GM19395 (cell line): ENCODE measurements at regions not wholly inside any gene's neighbourhood (a gene's known extent, or its start where the extent isn't known, plus 50 kb on each side); places are given as distances from the start of the nearest gene placed in this dataset.

Experiments
- ATAC-seq: cut with Tn5 transposase; IDR thresholded peaks from one replicate; pipeline ENCODE4 v1.9.1; 2021; ENCODE audit warnings: mild to moderate bottlenecking, moderate library complexity; ENCODE audit not compliant: unreplicated experiment

DNA sequence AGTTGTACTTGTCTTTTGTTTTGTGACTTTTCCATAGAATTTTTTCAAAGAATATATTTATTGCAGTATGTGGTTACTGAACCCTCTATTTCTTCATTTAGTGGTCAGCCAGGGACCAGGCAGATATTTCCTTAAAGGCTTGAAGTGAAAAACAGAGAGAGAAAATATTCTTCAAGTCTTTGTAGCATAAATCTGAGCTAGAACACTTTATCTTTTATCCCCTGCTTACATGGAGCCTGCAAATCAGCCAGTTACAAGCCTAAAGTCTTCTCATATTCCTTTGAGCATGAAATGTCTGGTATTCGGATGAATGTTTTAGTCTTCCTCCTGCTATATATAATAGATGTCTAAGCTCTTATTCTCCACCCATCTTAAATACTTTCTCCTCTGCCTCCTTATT lies 1557.5 kb upstream of the ACVR2A start:
- no peak for ATAC-seq

DNA sequence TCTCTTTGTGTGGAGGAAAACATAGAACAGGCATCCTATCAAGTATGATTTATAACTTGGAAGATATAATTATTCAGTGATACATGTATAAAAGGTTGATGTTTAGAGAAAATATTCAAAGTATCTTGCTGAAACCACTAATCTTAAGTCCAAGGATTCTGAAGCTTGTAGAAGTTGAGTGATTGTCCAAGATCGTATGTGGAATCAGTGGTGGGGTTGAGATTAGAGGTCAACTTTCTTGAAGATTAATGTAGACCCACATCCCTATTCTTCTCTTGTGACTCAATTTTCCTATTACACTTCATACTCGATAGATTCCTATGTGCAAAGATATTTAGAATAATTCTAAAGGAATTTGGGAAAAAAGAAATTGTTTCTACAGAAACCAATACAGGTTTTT lies 1565.9 kb upstream of the ACVR2A start:
- no peak for ATAC-seq

DNA sequence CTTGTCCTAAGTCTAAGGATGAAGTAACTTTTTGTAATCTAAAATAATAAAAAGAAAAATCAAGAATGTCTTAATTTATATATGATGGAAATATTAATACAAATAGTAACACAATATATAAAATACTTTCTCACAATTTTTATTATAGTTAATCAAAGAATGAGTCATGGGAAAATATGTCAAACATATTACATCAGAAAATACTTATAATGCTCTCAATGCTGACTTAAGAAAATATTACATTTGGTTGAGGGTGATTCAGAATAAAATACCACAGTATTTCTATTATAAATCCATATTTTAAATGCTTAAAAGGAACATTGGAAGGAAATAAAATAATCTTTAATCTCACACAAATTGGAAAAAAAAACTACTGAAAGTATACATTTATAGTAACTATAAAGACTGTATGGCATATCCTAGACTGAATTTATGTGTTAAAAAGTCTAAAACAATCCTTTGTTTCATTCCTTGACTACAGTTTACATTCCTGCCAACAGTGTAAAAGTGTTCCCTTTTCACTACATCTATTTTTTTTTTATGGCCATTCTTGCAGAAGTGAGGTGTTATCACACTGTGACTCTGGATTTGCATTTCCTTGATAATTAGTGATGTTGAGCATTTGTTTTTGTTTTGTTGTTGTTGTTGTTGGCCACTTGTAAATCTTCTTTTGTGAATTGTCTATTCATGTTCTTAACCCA lies 1573.5 kb upstream of the ACVR2A start:
- no peak for ATAC-seq

DNA sequence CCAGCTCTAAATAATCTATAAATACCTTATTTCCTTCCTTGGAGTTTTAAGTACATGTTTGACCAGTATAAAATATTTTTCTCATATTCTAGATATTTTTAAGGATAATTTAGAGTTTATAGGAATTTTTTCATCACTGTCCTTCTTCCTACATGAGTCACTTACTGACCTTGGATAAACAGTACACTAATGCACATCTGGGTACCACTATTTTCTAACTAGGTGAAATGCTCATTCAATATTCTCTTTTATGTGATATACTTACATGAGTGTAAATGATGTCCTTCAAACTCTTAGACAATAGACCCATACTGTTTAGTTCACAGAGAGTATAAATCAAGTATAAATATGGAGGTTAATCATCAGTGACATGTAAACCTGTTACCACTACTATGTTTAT lies 1574.2 kb upstream of the ACVR2A start:
- ATAC-seq = no peak

DNA sequence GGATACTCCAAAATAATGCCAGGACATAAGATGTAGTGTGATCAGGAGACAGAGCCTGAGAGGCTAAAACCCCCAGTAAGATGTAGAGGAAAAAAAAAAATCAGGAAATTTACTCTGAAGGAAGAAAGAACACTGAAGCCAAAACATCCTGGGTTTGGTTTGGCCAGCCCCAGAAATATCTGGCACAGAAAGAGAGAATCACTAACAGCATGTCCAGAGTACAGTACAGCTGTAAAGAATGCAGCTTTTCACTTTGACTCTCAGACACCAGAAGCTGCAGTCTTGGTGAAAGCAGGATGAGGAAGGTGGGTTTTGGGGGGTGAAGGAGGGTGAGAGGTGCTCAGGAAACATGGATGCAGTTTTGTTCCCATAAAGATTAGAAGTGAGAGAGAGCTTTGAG lies 1577.7 kb upstream of the ACVR2A start:
- ATAC-seq = no peak

DNA sequence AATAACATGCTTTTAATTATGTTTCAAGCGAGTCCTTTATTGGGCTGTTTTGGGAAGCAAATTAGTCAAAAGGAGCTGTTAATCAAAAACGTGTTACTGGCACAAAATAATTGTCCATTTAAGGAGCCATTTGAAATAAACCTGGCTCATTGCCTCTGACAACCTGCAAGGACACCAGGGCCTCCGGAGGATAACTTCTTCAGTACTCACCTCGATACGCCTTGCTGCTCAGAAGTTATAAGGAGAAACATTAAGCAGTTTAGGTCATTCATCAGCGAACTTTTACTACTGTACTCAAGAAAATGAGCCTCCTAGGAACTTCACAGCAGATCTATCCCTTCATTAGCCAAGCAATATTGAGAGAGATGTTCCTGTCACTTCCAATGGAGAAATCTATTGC lies 1579.2 kb upstream of the ACVR2A start:
- ATAC-seq = no peak

DNA sequence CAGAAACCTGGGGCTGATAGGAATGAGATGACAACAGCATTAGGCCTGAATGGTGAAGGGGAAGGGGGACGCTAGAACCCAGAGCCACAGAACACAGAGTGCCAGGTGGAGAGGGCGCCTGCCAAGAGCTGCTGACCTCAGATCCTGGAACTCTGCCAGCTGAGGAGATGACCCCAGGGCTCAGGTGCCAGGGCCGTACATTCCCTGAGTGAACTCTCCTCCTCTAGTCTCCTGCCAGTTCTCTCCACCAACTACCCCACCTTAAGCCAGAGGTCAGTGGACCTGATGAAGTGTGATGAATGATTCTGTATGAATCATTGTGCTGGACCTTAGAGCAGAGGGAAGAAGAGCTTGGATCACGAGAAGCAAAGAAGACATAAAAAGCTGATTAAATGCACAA lies 1582.2 kb upstream of the ACVR2A start:
- no peak for ATAC-seq

DNA sequence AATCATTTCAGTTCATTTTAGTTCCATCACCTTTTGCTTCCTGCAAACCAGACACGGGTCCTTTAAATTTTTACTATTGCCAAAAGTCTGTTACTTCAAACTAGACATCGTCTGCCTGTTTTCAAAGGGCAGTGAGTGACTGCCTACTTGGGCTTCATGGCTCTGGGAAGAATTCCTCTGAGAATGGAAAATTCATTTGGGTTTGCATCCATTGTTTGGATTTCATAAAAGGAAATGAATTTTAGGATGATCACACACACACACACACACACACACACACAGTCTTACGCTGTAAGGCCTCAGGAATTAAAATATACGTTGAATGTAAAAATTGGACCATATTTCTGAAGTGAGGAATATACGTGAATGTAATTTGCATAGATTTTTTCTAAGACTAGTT lies 1584.3 kb upstream of the ACVR2A start:
- no peak for ATAC-seq

DNA sequence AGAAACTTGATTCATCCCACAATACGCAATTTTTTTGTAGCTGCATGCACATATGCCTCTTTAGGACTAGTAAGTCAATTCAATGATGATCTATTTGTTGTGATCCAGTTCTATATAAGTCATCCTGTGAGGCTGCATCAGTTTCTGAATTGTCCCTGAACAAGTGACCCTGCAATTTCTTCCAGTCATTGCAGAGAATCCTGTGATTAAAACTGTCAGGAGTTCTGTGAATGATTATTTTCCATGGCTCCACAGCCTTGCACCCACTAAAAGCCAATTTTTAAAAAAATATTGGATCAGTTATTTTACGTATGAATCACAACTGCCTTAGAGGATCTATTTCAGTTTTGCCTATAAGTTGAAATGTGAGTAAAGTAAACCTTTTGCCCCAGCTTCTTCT lies 1585.0 kb upstream of the ACVR2A start:
- ATAC-seq = no peak

DNA sequence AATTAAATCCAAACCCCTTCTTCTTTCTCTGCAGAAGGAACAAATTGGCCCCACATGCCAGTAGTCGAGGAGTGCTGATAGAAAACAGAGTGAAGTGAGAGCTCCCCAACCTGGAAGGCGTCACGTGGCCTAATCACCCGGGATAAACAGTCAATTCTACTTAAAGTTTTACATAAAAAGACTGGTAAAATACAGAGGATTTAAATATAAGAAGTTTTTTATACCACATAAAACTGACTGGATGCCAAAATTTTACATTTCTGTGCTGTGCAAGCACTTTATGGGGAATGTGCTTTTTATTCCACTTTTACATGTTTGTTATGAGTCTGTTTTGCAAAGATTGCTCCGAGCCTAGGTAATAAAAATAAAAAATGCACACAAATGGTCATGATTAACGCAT lies 1586.8 kb upstream of the ACVR2A start:
- no peak for ATAC-seq

DNA sequence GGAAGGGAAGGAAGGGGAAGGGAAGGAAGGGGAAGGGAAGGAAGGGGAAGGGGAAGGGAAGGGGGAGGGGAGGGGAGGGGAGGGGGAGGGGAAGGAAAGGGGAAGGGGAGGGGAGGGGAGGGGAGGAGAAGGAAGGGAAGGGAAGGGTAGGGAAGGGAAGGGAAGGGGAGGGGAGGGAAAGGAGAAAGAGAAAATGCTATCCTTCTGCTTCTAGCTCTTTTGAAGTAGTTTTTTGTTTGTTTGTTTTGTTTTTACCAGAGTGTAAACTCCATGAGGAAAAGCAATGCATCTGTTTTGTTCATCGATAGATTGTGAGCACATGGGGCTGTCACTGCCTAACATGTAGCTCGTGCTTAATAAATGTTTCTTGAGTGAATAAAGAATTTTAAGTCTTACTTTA lies 1592.7 kb upstream of the ACVR2A start:
- ATAC-seq = no peak

DNA sequence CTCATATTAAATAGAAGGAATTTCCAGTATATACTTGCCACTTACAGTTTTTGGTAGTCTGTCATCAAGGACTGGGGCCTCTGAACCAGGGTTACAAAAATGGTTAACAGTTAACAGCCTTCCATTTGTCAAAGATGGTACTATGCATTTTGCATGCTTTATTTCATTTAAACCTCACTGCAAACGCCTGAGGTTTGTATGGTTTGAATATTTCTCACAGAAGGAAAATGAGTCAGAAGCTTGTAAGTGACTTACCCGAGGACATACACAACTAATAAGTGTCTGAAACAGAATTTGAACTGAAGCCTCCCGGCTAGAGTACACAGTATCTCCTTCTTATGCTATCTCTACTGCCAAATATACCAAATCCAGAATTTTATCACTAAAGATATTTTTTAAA lies 1593.5 kb upstream of the ACVR2A start:
- no peak for ATAC-seq

DNA sequence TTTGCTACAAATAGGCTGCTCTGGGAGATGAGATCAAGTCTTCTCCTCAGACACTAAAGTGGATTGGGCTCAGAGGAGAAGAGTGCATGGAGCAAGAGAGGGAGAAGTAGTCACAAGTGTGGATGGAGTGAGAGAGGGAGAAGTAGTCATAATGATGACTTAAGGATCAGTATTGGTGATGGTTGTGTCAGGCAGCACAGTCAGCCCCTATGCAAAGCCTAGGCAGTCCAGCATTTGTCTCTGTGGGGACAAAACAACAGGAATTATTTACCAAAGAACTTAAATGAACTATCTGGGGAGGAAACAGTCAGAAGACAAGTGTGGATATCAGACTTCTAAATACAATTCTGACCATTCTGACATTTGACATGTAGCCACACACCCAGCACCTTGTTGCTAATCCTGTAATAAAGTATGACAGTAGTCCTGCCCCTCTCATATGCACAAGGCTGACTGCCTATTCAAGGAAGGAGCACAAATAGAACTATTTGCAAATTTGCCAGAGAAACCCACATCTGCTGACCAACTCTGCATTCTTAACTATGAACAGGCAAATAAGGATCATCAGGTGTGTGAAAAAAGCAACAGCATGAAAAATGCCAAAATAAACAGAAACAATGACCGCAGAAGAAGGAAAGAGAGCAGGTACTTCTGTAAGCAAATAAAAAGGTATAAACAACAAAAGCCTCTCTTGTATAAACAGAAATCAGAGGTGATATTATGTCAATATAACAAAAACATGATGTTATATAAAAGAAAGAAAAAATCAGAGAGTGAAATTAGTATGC lies 1597.9 kb upstream of the ACVR2A start:
- ATAC-seq = peak; percentile 17

DNA sequence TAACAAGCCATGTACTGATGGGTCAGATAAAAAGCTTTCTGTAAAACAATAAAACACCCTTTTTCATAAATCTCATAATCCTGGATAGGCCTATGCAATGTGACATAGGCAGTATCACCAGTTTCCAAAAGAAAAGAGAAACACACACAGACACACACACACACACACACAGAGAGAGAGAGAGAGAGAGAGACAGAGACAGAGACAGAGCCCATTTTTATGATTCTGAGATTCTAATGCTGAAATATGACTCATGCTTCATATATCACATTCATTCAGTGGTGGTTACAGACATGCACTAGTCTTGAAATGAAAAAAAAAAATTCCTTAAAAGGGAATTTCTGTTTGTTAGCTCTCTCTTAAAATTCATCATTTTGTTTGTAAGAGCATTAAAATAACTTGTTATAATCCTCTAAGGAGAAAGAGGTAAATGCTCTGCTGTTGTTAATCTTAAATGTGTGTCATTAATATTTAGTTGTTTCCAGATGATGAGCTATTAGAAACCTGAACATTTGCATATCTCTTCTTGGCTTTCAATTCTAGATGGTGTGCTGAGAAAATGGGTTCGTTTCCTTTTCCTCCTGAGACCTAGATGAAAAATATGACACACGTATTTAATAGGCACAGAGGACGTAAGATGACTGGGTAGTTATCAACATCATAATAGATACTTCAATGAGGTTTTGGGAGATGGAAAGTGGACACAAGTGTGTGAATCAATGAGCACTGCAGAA lies 1598.7 kb upstream of the ACVR2A start:
- peak; percentile 51 for ATAC-seq

DNA sequence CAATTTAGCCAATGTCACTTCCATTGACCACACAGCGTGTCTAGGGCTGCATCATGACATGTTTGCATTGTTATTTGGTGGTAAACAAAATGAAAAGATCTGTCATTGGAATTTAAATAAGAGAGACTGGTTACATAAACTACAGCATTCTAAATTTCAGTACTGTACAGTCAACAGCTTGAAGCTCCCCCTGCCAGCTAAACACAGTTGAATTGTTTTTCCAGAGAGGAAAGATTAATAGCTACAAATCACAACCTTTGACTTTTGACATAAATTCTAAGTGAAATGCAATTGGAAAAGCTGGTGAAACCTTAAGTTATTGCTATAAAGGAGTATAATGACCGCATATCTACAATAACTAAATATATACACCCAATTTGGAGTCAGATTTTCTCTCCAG lies 1600.0 kb upstream of the ACVR2A start:
- ATAC-seq = no peak

DNA sequence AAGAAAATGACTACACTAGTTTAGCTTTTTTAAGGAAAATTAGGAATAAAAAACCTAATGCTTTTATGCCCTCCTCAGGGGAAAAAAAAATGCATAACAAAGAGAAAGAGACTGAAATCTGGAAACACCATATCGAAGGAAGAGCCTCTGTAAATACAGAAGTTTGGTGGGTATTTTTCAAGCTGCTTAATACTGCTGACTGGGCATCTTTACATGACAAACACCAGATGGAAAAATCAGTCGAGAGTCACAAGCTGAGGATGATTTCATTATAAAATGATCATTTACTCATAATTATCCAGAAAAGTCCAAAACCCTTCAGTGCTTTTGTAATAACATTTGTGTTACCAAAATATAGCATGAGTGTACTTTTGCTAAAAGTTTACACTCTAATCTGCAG lies 1600.7 kb upstream of the ACVR2A start:
- no peak for ATAC-seq

DNA sequence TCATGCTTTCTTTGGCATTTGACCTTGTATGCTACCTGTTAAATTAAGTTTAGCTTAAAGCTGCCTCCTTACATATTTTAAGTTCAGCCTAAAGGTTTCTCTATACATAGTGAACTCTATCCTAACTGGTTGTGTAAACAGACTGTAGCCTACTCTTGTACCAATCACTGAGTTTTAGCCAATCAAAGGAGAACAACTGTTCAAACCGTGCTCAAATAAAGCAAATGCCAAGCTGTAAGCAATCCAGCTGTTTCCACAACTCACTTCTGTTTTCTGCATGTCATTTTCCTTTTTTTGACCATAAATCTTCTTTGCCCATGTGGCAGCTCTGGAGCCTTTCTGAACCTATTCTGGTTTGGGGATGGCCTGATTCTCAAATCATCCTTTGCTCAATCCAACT lies 1603.8 kb upstream of the ACVR2A start:
- ATAC-seq = no peak

DNA sequence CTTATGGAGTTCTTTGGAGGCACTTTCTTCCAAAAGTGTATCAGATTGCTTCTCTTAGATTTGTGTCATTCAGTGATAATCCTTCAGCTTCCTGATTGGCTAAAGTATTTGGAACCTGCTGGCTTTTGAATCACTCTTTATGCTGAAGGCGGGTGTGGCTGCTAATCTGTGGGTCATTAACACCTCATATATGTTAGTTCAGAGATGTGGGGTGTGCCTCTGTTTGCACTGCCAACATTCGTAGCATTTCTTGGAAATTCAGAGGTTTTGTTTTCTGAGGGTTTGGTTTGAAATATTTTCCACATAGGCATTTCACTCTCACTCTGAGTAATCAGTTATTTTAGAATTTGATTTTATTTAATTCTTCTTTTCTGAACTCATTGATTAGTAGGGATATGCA lies 1604.4 kb upstream of the ACVR2A start:
- ATAC-seq = no peak

DNA sequence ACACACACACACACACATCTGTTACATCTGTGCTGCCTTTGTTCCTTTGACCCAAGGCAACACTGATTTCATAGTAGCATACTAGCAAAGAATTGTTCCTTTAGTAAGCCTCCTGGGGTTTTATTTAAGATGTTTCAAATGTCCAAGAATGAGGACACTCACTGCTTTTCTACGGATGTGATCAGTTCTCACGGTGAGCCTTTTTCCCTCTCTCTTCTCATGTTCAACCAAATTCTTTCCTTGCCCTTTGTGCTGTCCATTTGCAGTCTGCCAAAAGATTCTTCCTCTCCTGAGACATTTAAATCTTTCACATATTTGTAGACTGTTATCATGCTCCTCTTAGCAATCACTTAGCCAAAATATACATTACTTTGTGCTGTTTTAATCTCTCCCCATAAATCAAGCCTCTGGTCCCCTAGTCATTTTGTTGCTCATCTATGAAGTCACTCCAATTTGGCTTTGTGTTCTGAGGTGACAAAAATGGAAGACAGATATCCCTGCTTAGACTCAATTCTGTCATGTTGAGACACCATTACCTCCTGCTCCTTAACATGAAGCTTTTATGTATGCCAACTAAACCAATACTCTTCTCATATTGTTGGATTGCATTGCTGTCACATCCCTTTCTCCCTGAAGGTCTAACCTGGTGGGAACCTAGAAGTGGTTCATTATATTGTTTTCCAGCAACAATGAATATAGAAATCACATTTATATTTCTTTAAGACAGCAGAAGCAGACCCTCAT lies 1605.3 kb upstream of the ACVR2A start:
- no peak for ATAC-seq

DNA sequence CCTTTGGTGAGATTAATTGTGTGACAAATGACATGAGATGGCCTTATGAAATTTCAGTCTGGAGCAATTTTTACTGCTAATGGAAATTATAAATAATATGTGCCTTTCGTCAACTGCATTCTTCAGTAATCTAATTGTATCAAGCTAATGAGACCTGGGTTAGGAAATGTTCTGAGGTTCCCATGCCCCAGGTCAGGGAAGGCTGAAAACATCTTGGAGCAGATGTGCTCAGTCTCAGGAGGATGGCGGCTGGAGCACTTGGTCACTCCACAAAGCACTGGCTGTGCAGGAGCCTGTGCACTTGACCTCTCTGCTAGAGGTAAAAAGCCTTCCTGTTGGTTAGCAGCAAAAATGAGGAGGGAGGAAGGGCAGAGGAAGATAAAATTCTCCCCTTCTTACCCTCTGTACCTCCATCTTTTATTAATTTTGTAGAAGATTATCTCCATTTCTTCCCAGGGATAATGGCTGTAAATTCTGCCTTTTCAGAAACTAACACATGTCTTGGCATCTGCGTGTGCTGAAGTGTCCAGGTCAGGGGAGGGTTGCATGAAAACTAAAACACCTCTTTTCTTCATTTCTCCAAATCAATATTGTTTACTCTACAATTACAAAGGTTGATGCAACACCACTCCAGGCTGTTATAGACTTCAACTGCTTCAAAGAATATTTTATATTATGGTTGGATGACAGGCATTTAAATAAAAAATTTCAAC lies 1606.4 kb upstream of the ACVR2A start:
- ATAC-seq = no peak

DNA sequence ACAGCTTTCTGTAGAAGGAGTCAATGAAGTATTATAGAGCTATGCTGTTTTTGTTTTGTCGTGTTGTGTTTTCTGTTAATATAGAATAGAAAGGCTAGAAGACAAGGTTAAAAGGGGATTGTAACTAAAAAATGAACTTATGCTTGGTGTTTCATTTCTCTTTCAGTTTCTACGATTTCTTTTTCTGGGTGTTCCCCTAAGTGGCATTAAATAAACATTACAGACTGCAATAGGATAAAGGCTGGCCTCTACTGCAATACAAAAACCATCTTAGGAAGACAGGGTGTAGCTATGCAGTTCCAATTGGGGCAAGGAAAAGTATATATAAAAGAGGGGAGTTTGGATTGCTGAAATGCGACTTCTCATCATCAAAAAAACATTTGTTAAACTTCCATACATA lies 1609.7 kb upstream of the ACVR2A start:
- no peak for ATAC-seq
